ENCODE measurements at regions not wholly inside any gene's neighbourhood (a gene's known extent, or its start where the extent isn't known, plus 50 kb on each side); places are given as distances from the start of the nearest gene placed in this dataset.

- no peak for TF ChIP-seq EZH2phosphoT487 (IDR thresholded peaks at IDR 0.05; ENCODE audit: low read depth, severe bottlenecking, unreplicated experiment)
- TF ChIP-seq EZH2 (IDR thresholded peaks at IDR 0.05; ENCODE audit: borderline replicate concordance): no peak
- TF ChIP-seq CTCF (IDR thresholded peaks at IDR 0.05; ENCODE audit: poor library complexity): no peak
- no peak for DNase-seq (ENCODE audit: low spot score)
- H3K4me2 ChIP-seq: no peak overlapping the region
- H3K27ac ChIP-seq: no peak overlapping the region
- H3K79me2 ChIP-seq: no peaks in the 10 kb centered on the region
- H3K36me3 ChIP-seq (replicated peaks; ENCODE audit: insufficient read depth, low read depth): no peaks in the 10 kb centered on the region
- no peaks in the 10 kb centered on the region for H3K9me2 ChIP-seq (replicated peaks; ENCODE audit: insufficient read depth)
- no peaks in the 10 kb centered on the region for H3K9me3 ChIP-seq (ENCODE audit: low read depth)
- H3K27me3 ChIP-seq: no peaks in the 10 kb centered on the region
- H4K20me1 ChIP-seq (ENCODE audit: insufficient read depth, poor library complexity, severe bottlenecking): no peaks in the 10 kb centered on the region
- WGBS (ENCODE audit: low lambda C conversion rate, missing lambda C conversion rate): 100% methylated on average over 1 of the region's 1 CpG
- H3K4me1 ChIP-seq (ENCODE audit: insufficient read depth): peaks cover 4% of the 10 kb centered on the region
- no peak overlapping the region for H2AFZ ChIP-seq
- no peak overlapping the region for H3K4me3 ChIP-seq
These were observed 121.8 kb upstream of the SERPINE2 start for GRCh38 chr2:224160917-224161316.

GRCh38 chr2:224159345-224159928, 120.4 kb upstream of the SERPINE2 start:
- Histone ChIP-seq H3K36me3 (replicated peaks; ENCODE audit: insufficient read depth, low read depth) (no peaks in the 10 kb centered on the region), H3K9me2 (replicated peaks; ENCODE audit: insufficient read depth) (no peaks in the 10 kb centered on the region), H3K9me3 (ENCODE audit: low read depth) (no peaks in the 10 kb centered on the region), H3K4me3 (no peak overlapping the region), H2AFZ (no peak overlapping the region), H3K79me2 (no peaks in the 10 kb centered on the region), H3K27ac (no peak overlapping the region), H3K4me1 (ENCODE audit: insufficient read depth) (peaks cover 4% of the 10 kb centered on the region), H3K4me2 (no peak overlapping the region), H3K27me3 (no peaks in the 10 kb centered on the region), H4K20me1 (ENCODE audit: insufficient read depth, poor library complexity, severe bottlenecking) (no peaks in the 10 kb centered on the region)
- WGBS (ENCODE audit: low lambda C conversion rate, missing lambda C conversion rate): 91% methylated on average over 3 of the region's 3 CpGs
- TF ChIP-seq EZH2phosphoT487 (IDR thresholded peaks at IDR 0.05; ENCODE audit: low read depth, severe bottlenecking, unreplicated experiment) (no peak), CTCF (IDR thresholded peaks at IDR 0.05; ENCODE audit: poor library complexity) (no peak)
- no peak for DNase-seq (ENCODE audit: low spot score)

- H3K4me1 ChIP-seq (ENCODE audit: insufficient read depth): peaks cover 4% of the 10 kb centered on the region
- no peaks in the 10 kb centered on the region for H3K27me3 ChIP-seq
- no peaks in the 10 kb centered on the region for H3K9me2 ChIP-seq (replicated peaks; ENCODE audit: insufficient read depth)
- no peaks in the 10 kb centered on the region for H3K79me2 ChIP-seq
- H3K27ac ChIP-seq: no peak overlapping the region
- no peaks in the 10 kb centered on the region for H4K20me1 ChIP-seq (ENCODE audit: insufficient read depth, poor library complexity, severe bottlenecking)
- H3K4me3 ChIP-seq: no peak overlapping the region
- TF ChIP-seq EZH2 (IDR thresholded peaks at IDR 0.05; ENCODE audit: borderline replicate concordance): no peak
- no peak for TF ChIP-seq CTCF (IDR thresholded peaks at IDR 0.05; ENCODE audit: poor library complexity)
- TF ChIP-seq EZH2phosphoT487 (IDR thresholded peaks at IDR 0.05; ENCODE audit: low read depth, severe bottlenecking, unreplicated experiment): no peak
- no peaks in the 10 kb centered on the region for H3K9me3 ChIP-seq (ENCODE audit: low read depth)
- H3K36me3 ChIP-seq (replicated peaks; ENCODE audit: insufficient read depth, low read depth): no peaks in the 10 kb centered on the region
- no peak overlapping the region for H2AFZ ChIP-seq
- no peak for DNase-seq (ENCODE audit: low spot score)
- H3K4me2 ChIP-seq: no peak overlapping the region
These were observed 119.7 kb upstream of the SERPINE2 start for GRCh38 chr2:224158831-224159230.

- WGBS (ENCODE audit: low lambda C conversion rate, missing lambda C conversion rate): 71% methylated on average over 4 of the region's 4 CpGs
- H3K4me1 ChIP-seq (ENCODE audit: insufficient read depth): peaks cover 1% of the 10 kb centered on the region
- DNase-seq (ENCODE audit: low spot score): no peak
- no peak overlapping the region for H2AFZ ChIP-seq
- TF ChIP-seq EZH2 (IDR thresholded peaks at IDR 0.05; ENCODE audit: borderline replicate concordance) (no peak), CTCF (IDR thresholded peaks at IDR 0.05; ENCODE audit: poor library complexity) (no peak), EZH2phosphoT487 (IDR thresholded peaks at IDR 0.05; ENCODE audit: low read depth, severe bottlenecking, unreplicated experiment) (no peak)
- no peaks in the 10 kb centered on the region for H3K27me3 ChIP-seq
- no peak overlapping the region for H3K4me3 ChIP-seq
- H3K79me2 ChIP-seq: no peaks in the 10 kb centered on the region
- no peaks in the 10 kb centered on the region for H4K20me1 ChIP-seq (ENCODE audit: insufficient read depth, poor library complexity, severe bottlenecking)
- no peaks in the 10 kb centered on the region for H3K9me3 ChIP-seq (ENCODE audit: low read depth)
- no peaks in the 10 kb centered on the region for H3K36me3 ChIP-seq (replicated peaks; ENCODE audit: insufficient read depth, low read depth)
- H3K27ac ChIP-seq: no peak overlapping the region
- no peaks in the 10 kb centered on the region for H3K9me2 ChIP-seq (replicated peaks; ENCODE audit: insufficient read depth)
- no peak overlapping the region for H3K4me2 ChIP-seq
These were observed 119.0 kb upstream of the SERPINE2 start for GRCh38 chr2:224158061-224158460.

Data from hepatocyte (in vitro differentiated cells).